HL-60 (cell line): ENCODE measurements at regions not wholly inside any gene's neighbourhood (a gene's known extent, or its start where the extent isn't known, plus 50 kb on each side); places are given as distances from the start of the nearest gene placed in this dataset.

Source experiments
- DNase-seq, 2 experiments: peaks; one replicate each; pipeline ENCODE4 v3.0.0-alpha.2; 2010 to 2020; ENCODE audit warnings: low read depth in 1 of 2, low spot score in 1 of 2
- H3K27ac ChIP-seq: fragments of 250-450 bp; sonication (Bioruptor Pico); replicated peaks from 2 replicates; pipeline ENCODE4 v1.5.1; 2020; ENCODE audit warnings: mild to moderate bottlenecking, moderate library complexity
- H3K27me3 ChIP-seq: fragments of 250-450 bp; sonication (Bioruptor Pico); 2 replicates; pipeline ENCODE4 v1.5.1; 2021; ENCODE audit warnings: mild to moderate bottlenecking, moderate library complexity; ENCODE audit not compliant: insufficient read depth, poor library complexity, severe bottlenecking
- H3K4me3 ChIP-seq: replicated peaks from 2 replicates; pipeline ENCODE4 v1.5.1; 2011; ENCODE audit warnings: mild to moderate bottlenecking, control low read depth, low read length; ENCODE audit not compliant: insufficient read depth
- GABPA ChIP-seq: IDR thresholded peaks from 2 replicates; pipeline ENCODE4 v1.6.1; 2012; ENCODE audit warnings: low read depth
- POLR2AphosphoS5 ChIP-seq: IDR thresholded peaks from 2 replicates; pipeline ENCODE4 v1.6.1; 2012; ENCODE audit warnings: low read depth
- SPI1 ChIP-seq: IDR thresholded peaks from 2 replicates; pipeline ENCODE4 v1.6.1; 2012; ENCODE audit warnings: low read depth, mild to moderate bottlenecking, borderline replicate concordance
- TF ChIP-seq, protein P1 (sequence below): IDR thresholded peaks from one replicate; pipeline ENCODE4 v1.5.1; 2011; ENCODE audit warnings: low read length, control low read depth, inconsistent platforms; ENCODE audit not compliant: insufficient read depth
- TF ChIP-seq, protein P2 (sequence below): IDR thresholded peaks from 2 replicates; pipeline ENCODE4 v1.6.1; 2012; ENCODE audit warnings: low read depth; ENCODE audit not compliant: insufficient replicate concordance

DNA sequence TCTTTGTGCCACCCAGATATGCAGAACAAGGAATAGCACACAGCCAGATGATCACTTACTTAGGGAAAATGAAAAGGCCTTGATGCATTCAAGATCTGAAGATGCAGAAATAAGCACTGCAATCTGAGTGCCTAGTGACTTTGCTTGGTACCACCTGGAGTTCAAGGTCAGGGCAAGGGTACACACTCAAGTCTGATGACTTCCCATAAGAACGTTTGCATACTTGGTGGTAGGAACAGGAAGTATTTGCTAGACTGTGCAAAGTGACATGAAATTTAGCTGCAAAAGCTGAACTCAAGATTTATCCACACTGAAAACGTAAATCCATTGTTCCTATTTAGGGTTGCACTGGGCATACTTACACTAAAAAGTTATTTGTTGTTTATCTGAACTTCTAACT is 177.1 kb downstream of the PIK3R1 start:
- DNase-seq, result no peak
- Histone ChIP-seq H3K4me3 (no peak overlapping the region), H3K27me3 (no peaks in the 10 kb centered on the region), H3K27ac (no peak overlapping the region)
- TF ChIP-seq, protein P1, sequence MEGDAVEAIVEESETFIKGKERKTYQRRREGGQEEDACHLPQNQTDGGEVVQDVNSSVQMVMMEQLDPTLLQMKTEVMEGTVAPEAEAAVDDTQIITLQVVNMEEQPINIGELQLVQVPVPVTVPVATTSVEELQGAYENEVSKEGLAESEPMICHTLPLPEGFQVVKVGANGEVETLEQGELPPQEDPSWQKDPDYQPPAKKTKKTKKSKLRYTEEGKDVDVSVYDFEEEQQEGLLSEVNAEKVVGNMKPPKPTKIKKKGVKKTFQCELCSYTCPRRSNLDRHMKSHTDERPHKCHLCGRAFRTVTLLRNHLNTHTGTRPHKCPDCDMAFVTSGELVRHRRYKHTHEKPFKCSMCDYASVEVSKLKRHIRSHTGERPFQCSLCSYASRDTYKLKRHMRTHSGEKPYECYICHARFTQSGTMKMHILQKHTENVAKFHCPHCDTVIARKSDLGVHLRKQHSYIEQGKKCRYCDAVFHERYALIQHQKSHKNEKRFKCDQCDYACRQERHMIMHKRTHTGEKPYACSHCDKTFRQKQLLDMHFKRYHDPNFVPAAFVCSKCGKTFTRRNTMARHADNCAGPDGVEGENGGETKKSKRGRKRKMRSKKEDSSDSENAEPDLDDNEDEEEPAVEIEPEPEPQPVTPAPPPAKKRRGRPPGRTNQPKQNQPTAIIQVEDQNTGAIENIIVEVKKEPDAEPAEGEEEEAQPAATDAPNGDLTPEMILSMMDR, result no peak
- TF ChIP-seq GABPA, result no peak
- no peak for TF ChIP-seq SPI1
- no peak for TF ChIP-seq POLR2AphosphoS5
- TF ChIP-seq, protein P2, sequence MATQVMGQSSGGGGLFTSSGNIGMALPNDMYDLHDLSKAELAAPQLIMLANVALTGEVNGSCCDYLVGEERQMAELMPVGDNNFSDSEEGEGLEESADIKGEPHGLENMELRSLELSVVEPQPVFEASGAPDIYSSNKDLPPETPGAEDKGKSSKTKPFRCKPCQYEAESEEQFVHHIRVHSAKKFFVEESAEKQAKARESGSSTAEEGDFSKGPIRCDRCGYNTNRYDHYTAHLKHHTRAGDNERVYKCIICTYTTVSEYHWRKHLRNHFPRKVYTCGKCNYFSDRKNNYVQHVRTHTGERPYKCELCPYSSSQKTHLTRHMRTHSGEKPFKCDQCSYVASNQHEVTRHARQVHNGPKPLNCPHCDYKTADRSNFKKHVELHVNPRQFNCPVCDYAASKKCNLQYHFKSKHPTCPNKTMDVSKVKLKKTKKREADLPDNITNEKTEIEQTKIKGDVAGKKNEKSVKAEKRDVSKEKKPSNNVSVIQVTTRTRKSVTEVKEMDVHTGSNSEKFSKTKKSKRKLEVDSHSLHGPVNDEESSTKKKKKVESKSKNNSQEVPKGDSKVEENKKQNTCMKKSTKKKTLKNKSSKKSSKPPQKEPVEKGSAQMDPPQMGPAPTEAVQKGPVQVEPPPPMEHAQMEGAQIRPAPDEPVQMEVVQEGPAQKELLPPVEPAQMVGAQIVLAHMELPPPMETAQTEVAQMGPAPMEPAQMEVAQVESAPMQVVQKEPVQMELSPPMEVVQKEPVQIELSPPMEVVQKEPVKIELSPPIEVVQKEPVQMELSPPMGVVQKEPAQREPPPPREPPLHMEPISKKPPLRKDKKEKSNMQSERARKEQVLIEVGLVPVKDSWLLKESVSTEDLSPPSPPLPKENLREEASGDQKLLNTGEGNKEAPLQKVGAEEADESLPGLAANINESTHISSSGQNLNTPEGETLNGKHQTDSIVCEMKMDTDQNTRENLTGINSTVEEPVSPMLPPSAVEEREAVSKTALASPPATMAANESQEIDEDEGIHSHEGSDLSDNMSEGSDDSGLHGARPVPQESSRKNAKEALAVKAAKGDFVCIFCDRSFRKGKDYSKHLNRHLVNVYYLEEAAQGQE, result no peak

GRCh38 chr5:68395302-68395701 is 179.7 kb downstream of the PIK3R1 start:
- no peaks in the 10 kb centered on the region for H3K27me3 ChIP-seq
- no peak for DNase-seq
- H3K4me3 ChIP-seq, result no peak overlapping the region
- no peak overlapping the region for H3K27ac ChIP-seq
- TF ChIP-seq SPI1 (no peak), POLR2AphosphoS5 (no peak), GABPA (no peak)
- TF ChIP-seq, protein P1, result no peak
- TF ChIP-seq, protein P2, result no peak

- Histone ChIP-seq H3K27me3 (no peaks in the 10 kb centered on the region), H3K4me3 (no peak overlapping the region), H3K27ac (no peak overlapping the region)
- no peak for DNase-seq
- no peak for TF ChIP-seq GABPA
- TF ChIP-seq, protein P2, result no peak
Observed at GRCh38 chr5:68395926-68396511, 180.5 kb downstream of the PIK3R1 start.
